Naive B cell (primary cell): ENCODE measurements at regions not wholly inside any gene's neighbourhood (a gene's known extent, or its start where the extent isn't known, plus 50 kb on each side); places are given as distances from the start of the nearest gene placed in this dataset.

Experiments used
- ATAC-seq, 2 donors: fragments of 150-1000 bp; cut with Tn5 transposase; 2 replicates each; pipeline ENCODE4 v1.10.0; 2021; ENCODE audit warnings: low read depth in 2 of 2, mild to moderate bottlenecking in 2 of 2, moderate library complexity in 2 of 2
- DNase-seq: peaks from one replicate; pipeline ENCODE4 v3.0.0; 2022
- H3K27ac Mint-ChIP-seq, 6 donors: one replicate each; pipeline ENCODE4 v1.8.0; 2020 to 2022; ENCODE audit warnings: mild to moderate bottlenecking in 6 of 6, mixed read lengths in 6 of 6, moderate library complexity in 5 of 6, inconsistent platforms in 2 of 6
- H3K27me3 Mint-ChIP-seq, 3 donors: one replicate each; pipeline ENCODE4 v1.8.0; 2021 to 2022; ENCODE audit warnings: mixed read lengths in 3 of 3, mild to moderate bottlenecking in 1 of 3
- H3K36me3 Mint-ChIP-seq, 2 donors: one replicate each; pipeline ENCODE4 v1.8.0; 2020 to 2022; ENCODE audit warnings: mixed read lengths in 2 of 2, inconsistent platforms in 1 of 2, mild to moderate bottlenecking in 1 of 2
- H3K4me1 Mint-ChIP-seq, 3 donors: one replicate each; pipeline ENCODE4 v1.8.0; 2020 to 2022; ENCODE audit warnings: mixed read lengths in 3 of 3, inconsistent platforms in 1 of 3, mild to moderate bottlenecking in 1 of 3, moderate library complexity in 1 of 3
- H3K4me3 Mint-ChIP-seq, 8 donors: one replicate each; pipeline ENCODE4 v1.8.0; 2020 to 2022; ENCODE audit warnings: mild to moderate bottlenecking in 8 of 8, mixed read lengths in 8 of 8, moderate library complexity in 8 of 8, inconsistent platforms in 2 of 8
- H3K9me3 Mint-ChIP-seq, 7 donors: one replicate each; pipeline ENCODE4 v1.8.0; 2020 to 2022; ENCODE audit warnings: mixed read lengths in 7 of 7, mild to moderate bottlenecking in 5 of 7, inconsistent platforms in 2 of 7, moderate library complexity in 1 of 7

DNA sequence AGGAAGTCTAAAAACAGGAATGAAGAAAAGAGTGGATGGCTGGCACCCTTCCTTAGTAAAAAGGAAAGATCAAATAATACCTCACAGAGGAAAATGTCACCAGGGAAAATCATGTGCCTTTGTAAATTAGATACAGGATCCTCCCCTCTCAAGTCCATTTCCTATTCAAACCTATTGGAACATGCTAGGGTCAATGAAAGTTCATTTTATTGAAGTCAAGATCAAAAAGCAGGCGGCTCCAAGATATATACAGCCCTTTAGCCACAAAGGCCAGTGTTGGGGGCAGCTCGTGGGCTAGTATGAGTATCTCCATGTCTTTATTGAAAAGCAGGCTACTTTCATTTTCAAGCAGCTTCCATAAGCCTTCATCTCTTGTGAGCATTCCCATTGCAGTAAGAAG, 141.1 kb downstream of the QDPR start:
- H3K9me3 Mint-ChIP-seq, result peaks cover 0 to 14% (median 0%) of the 10 kb centered on the region in 7 donors
- ATAC-seq, result no peak
- H3K36me3 Mint-ChIP-seq, result no peaks in the 10 kb centered on the region
- no peaks in the 10 kb centered on the region for H3K4me1 Mint-ChIP-seq
- DNase-seq, result no peak
- no peak overlapping the region for H3K4me3 Mint-ChIP-seq
- H3K27ac Mint-ChIP-seq, result peak overlapping the region in 1 of 6 donors; percentile 17
- peaks cover 0 to 4% (median 4%) of the 10 kb centered on the region in 3 donors for H3K27me3 Mint-ChIP-seq

DNA sequence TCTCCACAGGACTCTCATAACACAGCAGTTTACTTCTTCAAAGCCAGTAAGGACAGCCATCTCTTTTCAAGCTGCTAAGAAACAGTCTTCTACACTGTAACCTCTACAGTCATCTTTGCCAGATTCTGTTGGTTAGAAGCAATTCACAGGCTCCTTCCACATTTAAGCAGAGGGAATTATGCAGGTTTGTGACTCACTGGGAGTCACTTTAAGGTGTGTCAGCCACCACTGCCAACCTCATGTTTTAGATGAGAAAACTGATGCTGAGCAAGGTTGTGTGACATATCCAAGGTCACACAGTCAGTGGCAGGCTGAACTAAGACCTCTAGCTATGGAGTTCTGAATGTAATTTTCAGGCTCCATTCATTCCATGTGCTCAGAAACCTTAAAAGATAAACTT, 143.5 kb downstream of the QDPR start:
- H3K4me3 Mint-ChIP-seq, result no peak overlapping the region
- ATAC-seq (no peak), DNase-seq (no peak)
- H3K9me3 Mint-ChIP-seq, result peaks cover 0 to 14% (median 2%) of the 10 kb centered on the region in 7 donors
- no peaks in the 10 kb centered on the region for H3K36me3 Mint-ChIP-seq
- no peaks in the 10 kb centered on the region for H3K4me1 Mint-ChIP-seq
- no peak overlapping the region for H3K27ac Mint-ChIP-seq
- peaks cover 0 to 9% (median 4%) of the 10 kb centered on the region in 3 donors for H3K27me3 Mint-ChIP-seq

DNA sequence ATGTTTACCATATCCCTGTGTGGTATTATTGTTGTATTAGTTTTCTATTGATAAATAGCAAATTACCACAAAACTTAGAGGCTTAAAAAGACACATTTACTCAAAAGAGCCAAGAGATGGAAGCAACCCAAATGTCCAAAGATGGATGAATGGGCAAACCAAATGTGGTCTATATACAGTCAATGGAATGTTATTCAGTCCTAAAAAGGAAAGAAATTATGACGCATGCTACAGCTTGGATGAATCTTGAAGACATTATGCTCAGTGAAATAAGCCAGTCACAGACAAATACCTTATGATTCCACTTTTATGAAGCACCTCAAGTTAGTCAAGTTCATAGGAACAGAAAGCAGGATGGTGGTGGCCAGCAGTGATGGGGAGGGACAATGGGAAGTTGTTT, 144.7 kb downstream of the QDPR start:
- Mint-ChIP-seq H3K27ac (no peak overlapping the region), H3K9me3 (peaks cover 0 to 14% (median 4%) of the 10 kb centered on the region in 7 donors), H3K4me1 (no peaks in the 10 kb centered on the region), H3K36me3 (no peaks in the 10 kb centered on the region), H3K27me3 (peaks cover 0 to 19% (median 9%) of the 10 kb centered on the region in 3 donors), H3K4me3 (no peak overlapping the region)
- DNase-seq, result no peak
- ATAC-seq, result no peak

DNA sequence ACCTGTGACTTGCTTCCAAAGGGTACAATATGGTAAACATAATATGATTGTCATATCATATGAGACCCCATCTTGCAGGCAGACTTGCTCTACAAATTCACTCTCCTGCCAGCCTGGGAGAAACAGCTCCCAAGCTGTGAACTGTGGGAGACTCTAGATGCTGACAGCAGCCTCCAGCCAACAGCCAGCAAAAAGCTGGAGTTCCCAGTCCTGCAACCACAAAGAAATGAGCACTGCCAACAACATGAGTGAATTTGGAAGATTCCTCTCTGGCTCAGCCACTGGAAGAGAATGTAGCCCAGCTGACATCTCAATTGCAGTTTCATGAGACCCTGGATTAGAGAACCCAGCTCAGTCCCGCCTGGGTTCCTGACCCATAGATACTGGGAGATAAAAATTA, 145.4 kb downstream of the QDPR start:
- Mint-ChIP-seq H3K9me3 (peaks cover 0 to 14% (median 4%) of the 10 kb centered on the region in 7 donors), H3K36me3 (no peaks in the 10 kb centered on the region), H3K4me1 (no peaks in the 10 kb centered on the region), H3K27me3 (peaks cover 0 to 22% (median 9%) of the 10 kb centered on the region in 3 donors), H3K4me3 (no peak overlapping the region), H3K27ac (no peak overlapping the region)
- DNase-seq (no peak), ATAC-seq (no peak)

DNA sequence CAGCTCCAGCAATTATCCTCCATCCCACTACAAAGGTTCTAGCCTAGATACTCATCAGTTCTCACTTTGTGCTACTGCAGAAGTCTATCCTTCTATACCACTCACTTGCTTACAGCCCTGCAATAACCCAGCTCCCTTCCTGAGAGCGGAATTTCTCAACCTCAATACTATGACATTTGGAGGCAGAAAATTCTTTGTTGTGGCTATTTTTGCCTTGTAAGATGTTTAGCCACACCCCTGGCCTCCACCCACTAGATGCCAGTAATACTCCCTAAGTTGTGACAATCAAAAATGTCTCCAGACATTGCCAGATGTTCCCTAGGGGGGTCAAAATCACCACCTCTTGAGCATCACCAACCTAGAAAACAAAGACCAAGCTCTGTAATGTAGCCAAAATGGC, 149.5 kb downstream of the QDPR start:
- Mint-ChIP-seq H3K27me3 (peaks cover 0 to 22% (median 4%) of the 10 kb centered on the region in 3 donors), H3K27ac (no peak overlapping the region), H3K9me3 (peaks cover 0 to 9% (median 4%) of the 10 kb centered on the region in 7 donors), H3K4me1 (no peaks in the 10 kb centered on the region), H3K4me3 (no peak overlapping the region), H3K36me3 (no peaks in the 10 kb centered on the region)
- no peak for ATAC-seq
- DNase-seq, result no peak

DNA sequence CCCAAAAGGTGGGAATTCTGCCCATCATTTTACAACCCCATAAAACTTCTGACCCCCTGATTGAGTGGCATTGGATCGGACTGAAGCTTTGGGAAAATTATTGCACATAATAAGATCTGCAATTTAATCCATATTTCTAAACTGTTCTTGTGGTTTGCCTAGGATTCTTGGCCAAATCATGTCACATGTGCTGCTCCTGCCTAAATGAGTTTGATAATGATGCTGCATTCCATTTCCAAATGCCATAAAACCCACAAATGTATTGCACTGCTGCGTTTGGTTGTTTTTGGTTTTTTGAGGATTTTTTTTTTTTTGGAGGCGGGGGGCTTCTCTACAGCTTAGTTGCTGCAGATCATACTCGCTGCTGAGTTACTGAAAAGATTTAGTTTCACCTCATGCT, 153.6 kb downstream of the QDPR start:
- Mint-ChIP-seq H3K27ac (no peak overlapping the region), H3K36me3 (peaks cover 0 to 12% of the 10 kb centered on the region in 2 donors), H3K9me3 (peaks cover 4 to 17% (median 9%) of the 10 kb centered on the region in 7 donors), H3K27me3 (peaks cover 0 to 24% (median 8%) of the 10 kb centered on the region in 3 donors), H3K4me1 (no peaks in the 10 kb centered on the region), H3K4me3 (no peak overlapping the region)
- ATAC-seq (no peak), DNase-seq (no peak)

DNA sequence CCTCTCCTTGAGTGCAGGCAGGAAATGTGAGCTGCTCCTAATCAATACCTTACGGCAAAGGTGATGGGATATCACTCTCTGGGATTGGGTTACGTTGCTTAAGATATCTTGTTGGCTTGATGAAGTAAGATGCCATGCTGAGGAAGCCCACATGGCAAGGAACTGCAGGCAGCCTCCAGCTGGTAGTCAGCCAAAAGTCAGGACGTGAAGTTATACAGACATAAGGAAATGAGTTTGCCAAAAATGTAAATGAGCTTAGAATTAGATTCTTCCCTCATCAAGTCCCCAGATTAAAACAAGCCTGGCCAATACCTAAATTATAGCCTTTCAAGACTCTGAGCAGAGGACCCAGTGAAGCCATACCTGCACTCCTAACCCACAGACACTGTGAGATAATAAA, 155.0 kb downstream of the QDPR start:
- H3K4me1 Mint-ChIP-seq, result no peaks in the 10 kb centered on the region
- H3K27me3 Mint-ChIP-seq, result peaks cover 0 to 12% (median 4%) of the 10 kb centered on the region in 3 donors
- no peak for DNase-seq
- ATAC-seq, result no peak
- H3K36me3 Mint-ChIP-seq, result peaks cover 0 to 12% of the 10 kb centered on the region in 2 donors
- H3K4me3 Mint-ChIP-seq, result no peak overlapping the region
- H3K9me3 Mint-ChIP-seq, result peaks cover 6 to 14% (median 9%) of the 10 kb centered on the region in 7 donors
- H3K27ac Mint-ChIP-seq, result no peak overlapping the region

DNA sequence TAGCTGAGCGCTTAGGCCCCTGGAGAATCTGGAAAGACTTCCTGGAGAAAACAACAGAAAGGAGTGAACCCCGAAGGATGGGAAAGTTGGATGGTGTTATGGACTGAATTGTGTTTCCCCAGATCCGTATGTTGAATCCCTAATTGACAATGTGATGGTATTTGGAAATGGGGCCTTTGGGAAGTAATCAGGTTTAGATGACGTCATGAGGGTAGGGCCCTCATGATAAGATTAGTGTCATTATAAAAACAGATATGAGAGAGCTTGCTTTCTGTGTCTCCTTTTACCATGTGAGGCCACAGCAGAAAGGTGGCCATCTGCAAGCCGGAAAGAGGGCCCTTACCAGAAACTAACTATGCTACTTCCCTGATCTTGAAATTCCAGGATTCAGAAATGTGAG, 159.5 kb downstream of the QDPR start:
- ATAC-seq, result no peak
- Mint-ChIP-seq H3K27ac (no peak overlapping the region), H3K9me3 (peaks cover 6 to 17% (median 10%) of the 10 kb centered on the region in 7 donors), H3K36me3 (peaks cover 0 to 12% of the 10 kb centered on the region in 2 donors), H3K4me3 (no peak overlapping the region), H3K27me3 (peaks cover 0 to 12% (median 4%) of the 10 kb centered on the region in 3 donors), H3K4me1 (no peaks in the 10 kb centered on the region)
- no peak for DNase-seq

DNA sequence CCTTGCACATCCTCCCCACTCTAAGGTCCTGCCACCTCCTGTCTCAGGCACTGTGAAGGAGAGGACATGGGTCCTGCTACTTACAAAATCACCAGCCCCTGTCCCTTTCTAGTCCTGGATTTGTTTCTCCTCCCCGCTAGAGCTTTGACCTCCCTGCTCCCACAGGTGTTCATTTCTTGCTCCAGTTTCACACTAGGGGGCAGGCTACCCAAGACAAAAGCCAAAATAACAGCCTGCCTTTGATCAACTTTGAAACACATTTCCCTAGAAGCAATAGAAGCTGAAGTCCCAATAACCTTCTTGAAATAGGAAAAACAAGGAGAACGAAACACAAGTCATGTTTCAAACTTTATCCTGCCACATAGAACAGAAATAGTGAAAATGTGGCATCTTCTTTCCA, 164.4 kb downstream of the QDPR start:
- Mint-ChIP-seq H3K9me3 (peaks cover 0 to 8% (median 1%) of the 10 kb centered on the region in 7 donors), H3K27me3 (no peaks in the 10 kb centered on the region), H3K36me3 (no peaks in the 10 kb centered on the region), H3K4me1 (no peaks in the 10 kb centered on the region), H3K4me3 (no peak overlapping the region), H3K27ac (no peak overlapping the region)
- ATAC-seq (no peak), DNase-seq (no peak)

DNA sequence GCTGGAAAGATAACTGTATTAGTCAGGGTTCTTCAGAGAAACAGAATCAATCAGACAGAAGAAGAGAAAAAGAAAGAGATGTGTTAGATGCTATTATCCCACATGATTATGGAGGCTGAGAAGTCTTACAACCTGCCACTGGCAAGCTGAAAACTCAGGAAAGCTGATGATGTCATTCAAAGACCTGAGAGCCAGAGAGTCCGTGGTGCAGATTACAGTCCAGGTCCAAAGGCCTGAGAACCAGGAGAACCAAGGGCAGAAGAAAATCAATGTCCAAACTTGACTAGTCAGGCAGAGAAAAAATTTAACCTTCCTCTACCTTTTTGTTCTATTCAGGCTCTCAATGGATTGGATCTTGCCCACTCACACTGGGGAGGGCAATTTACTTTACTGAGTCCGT, 172.5 kb downstream of the QDPR start:
- DNase-seq (no peak), ATAC-seq (no peak)
- H3K4me3 Mint-ChIP-seq, result no peak overlapping the region
- no peaks in the 10 kb centered on the region for H3K4me1 Mint-ChIP-seq
- H3K27ac Mint-ChIP-seq, result no peak overlapping the region
- H3K9me3 Mint-ChIP-seq, result peaks cover 0 to 4% (median 0%) of the 10 kb centered on the region in 7 donors
- H3K27me3 Mint-ChIP-seq, result peaks cover 0 to 8% (median 6%) of the 10 kb centered on the region in 3 donors
- no peaks in the 10 kb centered on the region for H3K36me3 Mint-ChIP-seq

DNA sequence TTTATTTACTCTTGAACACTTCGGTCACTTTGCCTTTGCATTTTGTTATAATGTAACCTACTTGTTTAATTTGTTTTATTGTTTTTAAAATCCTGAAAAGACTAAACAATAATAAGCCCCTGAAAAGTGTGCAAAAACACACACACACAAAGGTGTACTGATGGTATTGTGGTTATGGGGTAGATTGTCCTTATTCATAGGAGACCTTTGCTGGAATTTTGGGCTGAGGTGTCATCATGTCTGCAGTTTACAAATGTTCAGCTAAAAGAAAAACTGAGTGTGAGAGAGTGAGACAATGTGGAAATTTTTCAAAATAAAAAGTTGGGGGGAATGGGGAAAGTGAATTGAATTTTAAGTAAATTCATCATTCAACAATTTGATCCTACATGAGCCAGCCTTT, 174.9 kb downstream of the QDPR start:
- H3K36me3 Mint-ChIP-seq, result no peaks in the 10 kb centered on the region
- H3K27ac Mint-ChIP-seq, result no peak overlapping the region
- peaks cover 0 to 4% (median 0%) of the 10 kb centered on the region in 7 donors for H3K9me3 Mint-ChIP-seq
- H3K4me1 Mint-ChIP-seq, result no peaks in the 10 kb centered on the region
- no peak overlapping the region for H3K4me3 Mint-ChIP-seq
- ATAC-seq (no peak), DNase-seq (no peak)
- H3K27me3 Mint-ChIP-seq, result peaks cover 0 to 16% (median 6%) of the 10 kb centered on the region in 3 donors

DNA sequence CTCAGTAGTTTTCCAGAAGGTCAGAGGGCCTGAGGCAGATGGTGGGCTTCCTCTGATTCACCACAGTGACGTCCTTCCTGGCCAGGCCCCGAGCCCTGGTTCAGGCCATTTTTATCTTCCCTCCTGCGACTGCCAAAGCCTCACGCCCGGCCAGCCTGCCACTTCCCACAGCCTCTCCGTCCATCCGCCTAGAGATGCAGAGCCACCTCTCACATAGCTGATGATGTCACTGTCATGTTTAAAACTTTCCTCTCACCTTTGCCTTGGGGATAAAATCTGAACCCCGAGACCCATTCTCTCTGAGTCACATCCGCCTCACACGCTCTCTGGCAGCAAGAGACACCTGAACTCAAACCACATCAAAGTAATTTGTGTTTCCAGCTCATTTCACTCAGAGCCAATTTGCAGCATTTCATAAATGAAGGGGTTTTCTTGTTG, 175.3 kb downstream of the QDPR start:
- H3K27me3 Mint-ChIP-seq, result peaks cover 0 to 16% (median 6%) of the 10 kb centered on the region in 3 donors
- ATAC-seq (no peak), DNase-seq (no peak)
- H3K36me3 Mint-ChIP-seq, result no peaks in the 10 kb centered on the region
- H3K4me1 Mint-ChIP-seq, result no peaks in the 10 kb centered on the region
- H3K9me3 Mint-ChIP-seq, result peaks cover 0 to 4% (median 0%) of the 10 kb centered on the region in 7 donors
- H3K4me3 Mint-ChIP-seq, result no peak overlapping the region
- H3K27ac Mint-ChIP-seq, result no peak overlapping the region

DNA sequence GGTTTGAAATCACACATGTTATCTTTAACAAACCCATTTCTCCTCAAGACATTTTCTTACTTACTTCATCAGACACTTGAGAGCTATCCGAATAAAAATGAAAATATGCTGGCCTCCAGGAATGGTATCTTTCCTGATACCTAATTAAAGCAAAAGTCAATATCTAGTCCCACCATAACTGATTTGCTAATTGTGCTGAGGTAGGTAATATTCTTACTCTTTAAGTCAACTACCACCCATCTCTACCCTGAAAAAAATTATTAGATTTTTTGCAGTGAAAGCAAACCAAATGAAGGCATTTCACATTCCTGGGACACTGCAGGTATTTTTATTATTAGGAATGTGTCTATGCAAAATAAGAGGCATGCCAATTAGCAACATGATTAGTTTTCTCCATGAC, 175.8 kb downstream of the QDPR start:
- no peaks in the 10 kb centered on the region for H3K36me3 Mint-ChIP-seq
- DNase-seq (no peak), ATAC-seq (no peak)
- H3K4me3 Mint-ChIP-seq, result no peak overlapping the region
- H3K27me3 Mint-ChIP-seq, result peaks cover 0 to 16% (median 6%) of the 10 kb centered on the region in 3 donors
- H3K9me3 Mint-ChIP-seq, result peaks cover 0 to 4% (median 0%) of the 10 kb centered on the region in 7 donors
- no peaks in the 10 kb centered on the region for H3K4me1 Mint-ChIP-seq
- peak overlapping the region in 1 of 6 donors; percentile 3 for H3K27ac Mint-ChIP-seq

DNA sequence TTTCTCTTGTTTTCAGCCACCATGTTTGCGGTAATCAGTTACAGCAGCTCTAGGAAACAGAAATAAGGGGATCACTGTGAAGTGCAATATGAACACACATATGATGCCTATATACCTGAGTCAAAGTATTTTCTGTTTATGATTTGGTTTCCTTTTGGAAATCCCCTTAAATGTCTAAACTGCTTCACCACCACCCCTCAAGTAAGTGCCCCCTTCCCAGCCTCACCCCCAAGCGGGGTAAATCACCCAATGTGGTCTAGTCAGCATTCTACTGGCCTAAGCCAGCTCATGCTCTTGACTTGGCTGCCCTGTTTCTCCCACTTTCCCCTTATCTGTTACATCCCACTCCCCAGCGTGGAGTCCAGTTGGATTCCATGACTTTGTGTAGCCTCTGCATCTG, 176.5 kb downstream of the QDPR start:
- Mint-ChIP-seq H3K36me3 (no peaks in the 10 kb centered on the region), H3K4me3 (no peak overlapping the region), H3K4me1 (no peaks in the 10 kb centered on the region), H3K9me3 (peaks cover 0 to 6% (median 0%) of the 10 kb centered on the region in 7 donors), H3K27ac (no peak overlapping the region), H3K27me3 (peaks cover 0 to 16% (median 6%) of the 10 kb centered on the region in 3 donors)
- DNase-seq, result no peak
- no peak for ATAC-seq

DNA sequence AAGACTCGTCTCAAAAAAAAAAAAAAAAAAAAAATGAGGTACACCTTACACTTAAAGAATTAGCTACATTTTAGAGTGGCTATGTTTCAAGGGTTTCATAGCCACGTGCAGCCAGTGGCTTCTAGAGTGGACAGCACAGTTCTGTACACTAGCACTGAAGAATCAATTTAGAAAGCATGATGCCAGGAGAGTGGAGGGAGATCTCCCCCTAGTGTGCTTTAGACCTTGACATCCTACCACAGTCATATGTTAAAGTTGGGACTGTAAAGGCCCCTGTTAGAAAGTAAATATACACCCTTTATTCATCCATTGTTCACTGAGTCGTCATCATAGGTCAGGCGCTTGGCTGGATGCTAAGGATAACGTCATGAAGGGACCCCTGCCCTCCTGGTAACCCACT, 179.4 kb downstream of the QDPR start:
- ATAC-seq (no peak), DNase-seq (no peak)
- Mint-ChIP-seq H3K36me3 (no peaks in the 10 kb centered on the region), H3K4me1 (no peaks in the 10 kb centered on the region), H3K27me3 (peaks cover 3 to 16% (median 10%) of the 10 kb centered on the region in 3 donors), H3K9me3 (peaks cover 0 to 6% (median 0%) of the 10 kb centered on the region in 7 donors), H3K4me3 (no peak overlapping the region), H3K27ac (no peak overlapping the region)
